ENCODE measurements at regions not wholly inside any gene's neighbourhood (a gene's known extent, or its start where the extent isn't known, plus 50 kb on each side); places are given as distances from the start of the nearest gene placed in this dataset.

- H4K91ac ChIP-seq (replicated peaks; ENCODE audit: insufficient read length, low read length): no peak overlapping the region
- no peak overlapping the region for H2BK12ac ChIP-seq (ENCODE audit: low read depth, low read length)
- H3K9ac ChIP-seq (replicated peaks in 1 of 4; ENCODE audit: extremely low read depth in 1 of 4, low read depth in 3 of 4, low read length in 3 of 4): no peak overlapping the region
- H3K4me3 ChIP-seq (ENCODE audit: extremely low read depth in 1 of 4, insufficient read depth in 2 of 4, low read depth in 3 of 4, low read length in 4 of 4): no peak overlapping the region
- H2AFZ ChIP-seq (ENCODE audit: low read length): no peak overlapping the region
- H2BK20ac ChIP-seq (ENCODE audit: low read length): no peak overlapping the region
- H2BK5ac ChIP-seq (ENCODE audit: low read depth, low read length): no peak overlapping the region
- no peaks in the 10 kb centered on the region for H3K79me1 ChIP-seq (ENCODE audit: low read depth, low read length)
- no peak overlapping the region for H2BK120ac ChIP-seq (replicated peaks; ENCODE audit: low read depth, low read length)
- POLR2A ChIA-PET (ENCODE audit: partially characterized antibody): no interaction called here
- CTCF ChIA-PET (ENCODE audit: partially characterized antibody): interaction anchor here (0.8 to 1.5 kb wide), 6 partner anchors 13 to 630 kb away, joined by 3 to 7 read pairs (median 4); no protein-coding TSS in a partner anchor
- DNase-seq (ENCODE audit: low read depth in 1 of 2, low spot score in 2 of 2) (no peak), FAIRE-seq (no peak)
- no peak overlapping the region for H3K27ac ChIP-seq (ENCODE audit: low read depth, low read length)
- no peak overlapping the region for H3K56ac ChIP-seq (replicated peaks; ENCODE audit: insufficient read length, low read depth, low read length)
- no peak overlapping the region for H2AK5ac ChIP-seq (ENCODE audit: low read depth, low read length)
- no peak overlapping the region for H4K8ac ChIP-seq (ENCODE audit: extremely low read depth, insufficient read depth, low read length)
- H3K36me3 ChIP-seq (ENCODE audit: control insufficient read depth in 2 of 4, insufficient read depth in 4 of 4, low read length in 3 of 4): no peaks in the 10 kb centered on the region
- H3K14ac ChIP-seq (ENCODE audit: insufficient read length): no peak overlapping the region
- no peaks in the 10 kb centered on the region for H3K9me3 ChIP-seq (ENCODE audit: insufficient read depth in 2 of 2, low read depth in 1 of 2, low read length in 1 of 2)
- no peaks in the 10 kb centered on the region for H3K23me2 ChIP-seq (ENCODE audit: low read depth, low read length)
- no peaks in the 10 kb centered on the region; a peak in 2 of 7 replicates for H3K27me3 ChIP-seq (replicated peaks in 1 of 4; ENCODE audit: control insufficient read depth in 3 of 4, extremely low read depth in 1 of 4, insufficient read depth in 3 of 4, low read length in 3 of 4)
- H3K4ac ChIP-seq (replicated peaks; ENCODE audit: insufficient read length, low read depth, low read length): no peak overlapping the region
- no peaks in the 10 kb centered on the region for H3K4me1 ChIP-seq (replicated peaks in 1 of 4; ENCODE audit: control insufficient read depth in 3 of 4, insufficient read depth in 4 of 4, low read length in 3 of 4)
- H2BK15ac ChIP-seq (ENCODE audit: low read length): no peak overlapping the region
- no peak overlapping the region for H3K23ac ChIP-seq (ENCODE audit: insufficient read length)
- no peaks in the 10 kb centered on the region for H4K20me1 ChIP-seq (replicated peaks in 1 of 2; ENCODE audit: control insufficient read depth in 1 of 2, insufficient read depth in 2 of 2, low read length in 2 of 2)
- 78% methylated on average over 3 of the region's 3 CpGs; no CpG with 5 or more reads in 1 of the 2 experiments for WGBS, 2 experiments (ENCODE audit: extremely low coverage in 1 of 2, insufficient coverage in 1 of 2, insufficient read length in 1 of 2, insufficient replicate concordance in 2 of 2, low coverage in 1 of 2, low lambda C conversion rate in 2 of 2, missing lambda C conversion rate in 1 of 2)
- no peaks in the 10 kb centered on the region for H3K79me2 ChIP-seq (ENCODE audit: control insufficient read depth in 1 of 2, insufficient read depth in 2 of 2, low read length in 2 of 2)
- no peak overlapping the region for H4K5ac ChIP-seq (ENCODE audit: insufficient read length, low read depth, low read length)
- no peak overlapping the region for H3K4me2 ChIP-seq (ENCODE audit: insufficient read depth in 1 of 2, low read depth in 2 of 2, low read length in 2 of 2)
- H3K18ac ChIP-seq (ENCODE audit: extremely low read depth, low read length): no peak overlapping the region
- TF ChIP-seq BRCA1 (IDR thresholded peaks at IDR 0.05; ENCODE audit: low read depth, low read length) (no peak), RAD21 (IDR thresholded peaks at IDR 0.05 in 1 of 2, conservative IDR thresholded peaks at IDR 0.05 in 1 of 2; ENCODE audit: low read depth in 2 of 2, low read length in 2 of 2) (no peak), CBX8 (IDR thresholded peaks at IDR 0.05; ENCODE audit: borderline replicate concordance, low read depth, low read length) (no peak), HDAC6 (IDR thresholded peaks at IDR 0.05; ENCODE audit: low read depth, low read length) (no peak), TBP (IDR thresholded peaks at IDR 0.05; ENCODE audit: low read depth, low read length) (no peak), SUZ12 (IDR thresholded peaks at IDR 0.05; ENCODE audit: low read length) (no peak), CTCF (IDR thresholded peaks at IDR 0.05; ENCODE audit: control extremely low read depth in 1 of 3, insufficient read depth in 1 of 3, low read depth in 1 of 3, low read length in 3 of 3) (no peak), CTBP2 (IDR thresholded peaks at IDR 0.05; ENCODE audit: borderline replicate concordance, insufficient read depth, insufficient read length, low read length) (no peak), SP1 (IDR thresholded peaks at IDR 0.05; ENCODE audit: low read depth, low read length) (no peak)
Measured at GRCh38 chr7:47196106-47196645, 385.7 kb downstream of the TNS3 start.

All from H1 (cell line).